ENCODE measurements at regions not wholly inside any gene's neighbourhood (a gene's known extent, or its start where the extent isn't known, plus 50 kb on each side); places are given as distances from the start of the nearest gene placed in this dataset.
"Not testable (repeated sequence)": the region's sequence is repeated elsewhere in the genome, so short reads cannot be mapped to it uniquely, and the experiment has no call there.

- ATAC-seq: no peak
Observed at GRCh38 chr2:3114406-3115185, 263.0 kb downstream of the EIPR1 start.

- no peak for ATAC-seq
Observed at GRCh38 chr2:3113769-3114168, 263.8 kb downstream of the EIPR1 start.

GRCh38 chr2:3113122-3113521, 264.5 kb downstream of the EIPR1 start:
- no peak for ATAC-seq

- no peak for ATAC-seq
Observed at GRCh38 chr2:3112553-3112952, 265.1 kb downstream of the EIPR1 start.

GRCh38 chr2:3112131-3112530, 265.5 kb downstream of the EIPR1 start:
- ATAC-seq: no peak

- no peak for ATAC-seq
Observed at GRCh38 chr2:3110994-3111666, 266.5 kb downstream of the EIPR1 start.

GRCh38 chr2:3110555-3110954, 267.1 kb downstream of the EIPR1 start:
- no peak for ATAC-seq

GRCh38 chr2:3108710-3109702, 268.6 kb downstream of the EIPR1 start:
- ATAC-seq: no peak

- no peak for ATAC-seq
Observed at GRCh38 chr2:3108105-3108504, 269.5 kb downstream of the EIPR1 start.

- ATAC-seq: no peak
Observed at GRCh38 chr2:3107567-3107966, 270.1 kb downstream of the EIPR1 start.

GRCh38 chr2:3105814-3106569, 271.6 kb downstream of the EIPR1 start:
- ATAC-seq: no peak

GRCh38 chr2:3104958-3105813, 272.4 kb downstream of the EIPR1 start:
- ATAC-seq: not testable (repeated sequence)

- ATAC-seq: no peak
Observed at GRCh38 chr2:3104261-3104660, 273.4 kb downstream of the EIPR1 start.

GRCh38 chr2:3102922-3103569, 274.6 kb downstream of the EIPR1 start:
- ATAC-seq: no peak

- no peak for ATAC-seq
Observed at GRCh38 chr2:3102081-3102921, 275.3 kb downstream of the EIPR1 start.

- no peak for ATAC-seq
Observed at GRCh38 chr2:3101016-3101942, 276.3 kb downstream of the EIPR1 start.

- no peak for ATAC-seq
Observed at GRCh38 chr2:3100386-3100785, 277.2 kb downstream of the EIPR1 start.

GRCh38 chr2:3099860-3100234, 277.8 kb downstream of the EIPR1 start:
- ATAC-seq: no peak
